Esophagus squamous epithelium (tissue), 4 donors: ENCODE measurements at regions not wholly inside any gene's neighbourhood (a gene's known extent, or its start where the extent isn't known, plus 50 kb on each side); places are given as distances from the start of the nearest gene placed in this dataset.

Experiments used
- CTCF ChIP-seq, 6 experiments: fragments of 450-650 bp in 4 of 6; fragments of 200-600 bp in 2 of 6; sonication (generic) in 2 of 6; IDR thresholded peaks; one replicate each; pipeline ENCODE4 v1.5.1; 2016 to 2019; ENCODE audit warnings: antibody characterized with exemption in 6 of 6, mild to moderate bottlenecking in 4 of 6, moderate library complexity in 4 of 6
- POLR2A ChIP-seq, 4 donors: fragments of 450-650 bp; IDR thresholded peaks; one replicate each; pipeline ENCODE4 v1.6.1; 2017; ENCODE audit warnings: antibody characterized with exemption in 4 of 4, mild to moderate bottlenecking in 4 of 4, moderate library complexity in 3 of 4

GRCh38 chr13:75129331-75129730 is 352.6 kb downstream of the TBC1D4 start:
- TF ChIP-seq CTCF (IDR thresholded peaks at IDR 0.05) (no peak), POLR2A (IDR thresholded peaks at IDR 0.05) (no peak)
